ENCODE measurements at regions not wholly inside any gene's neighbourhood (a gene's known extent, or its start where the extent isn't known, plus 50 kb on each side); places are given as distances from the start of the nearest gene placed in this dataset.
A peak's percentile ranks its signal among the peaks of the same experiment; 100 is the strongest.
"Not testable (repeated sequence)": the region's sequence is repeated elsewhere in the genome, so short reads cannot be mapped to it uniquely, and the experiment has no call there.

DNA sequence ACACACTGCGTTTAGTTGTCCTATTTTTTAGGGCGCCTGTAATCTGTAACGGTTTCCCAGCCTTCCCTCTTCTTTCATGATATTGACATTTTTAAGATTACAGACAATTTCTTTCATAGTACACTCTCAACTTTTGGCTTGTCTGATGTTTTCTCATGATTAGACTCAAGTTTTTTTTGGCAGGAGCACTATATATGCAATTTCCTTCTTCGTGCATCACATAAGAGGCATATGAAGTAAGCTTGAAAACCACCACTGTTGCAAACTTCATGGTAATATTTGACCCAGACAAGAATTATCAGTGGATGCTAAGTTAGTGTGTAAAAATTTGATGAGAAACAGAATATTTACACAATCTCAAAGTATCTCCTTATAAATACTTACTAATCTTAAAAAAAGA lies 119.2 kb upstream of the CMC1 start:
- intact Hi-C loops (cut with DNase I) = no loop called here
- peak; percentile 28 for ATAC-seq
- DNase-seq (ENCODE audit: missing footprints) = no peak

DNA sequence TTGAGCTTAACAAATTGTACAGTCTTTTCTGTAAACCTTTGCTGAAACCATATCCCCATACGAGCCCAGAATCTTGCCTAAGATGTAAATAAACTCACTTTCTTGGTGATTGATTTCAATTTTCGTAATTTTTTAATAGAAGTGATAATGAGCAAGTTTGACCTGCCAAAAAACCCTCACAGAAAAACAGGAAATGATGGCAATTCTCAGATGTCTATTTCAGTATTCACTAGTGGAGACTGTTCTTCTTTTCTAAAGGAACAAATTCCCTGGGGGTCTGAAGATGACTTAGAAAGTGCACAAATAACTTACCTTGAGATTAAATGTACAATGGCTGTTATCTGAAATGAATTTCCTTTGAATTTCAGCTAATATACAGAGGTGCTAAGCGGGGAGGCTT lies 116.5 kb upstream of the CMC1 start:
- no peak for DNase-seq (ENCODE audit: missing footprints)
- intact Hi-C loops (cut with DNase I) = no loop called here
- no peak for ATAC-seq

DNA sequence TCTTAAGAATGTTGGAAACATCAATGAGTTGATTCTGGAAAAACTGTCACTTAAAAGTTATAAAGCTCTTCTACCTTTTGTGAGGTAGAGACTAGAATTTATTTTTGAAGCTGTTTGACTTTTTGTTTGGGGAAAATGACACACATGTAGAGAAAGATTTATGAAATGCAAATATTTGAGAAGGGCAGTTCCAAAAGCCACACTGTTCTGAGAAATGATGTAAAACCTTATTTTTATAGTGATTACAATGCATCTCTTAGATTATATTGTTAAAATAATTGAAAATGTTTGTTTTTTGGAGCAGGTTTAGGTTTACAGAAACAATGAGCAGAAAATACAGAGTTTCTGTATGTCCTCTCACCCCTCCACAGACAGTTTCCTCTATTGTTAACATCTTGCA lies 116.1 kb upstream of the CMC1 start:
- DNase-seq (ENCODE audit: missing footprints) (no peak), ATAC-seq (no peak)
- intact Hi-C loops (cut with DNase I) = no loop called here

DNA sequence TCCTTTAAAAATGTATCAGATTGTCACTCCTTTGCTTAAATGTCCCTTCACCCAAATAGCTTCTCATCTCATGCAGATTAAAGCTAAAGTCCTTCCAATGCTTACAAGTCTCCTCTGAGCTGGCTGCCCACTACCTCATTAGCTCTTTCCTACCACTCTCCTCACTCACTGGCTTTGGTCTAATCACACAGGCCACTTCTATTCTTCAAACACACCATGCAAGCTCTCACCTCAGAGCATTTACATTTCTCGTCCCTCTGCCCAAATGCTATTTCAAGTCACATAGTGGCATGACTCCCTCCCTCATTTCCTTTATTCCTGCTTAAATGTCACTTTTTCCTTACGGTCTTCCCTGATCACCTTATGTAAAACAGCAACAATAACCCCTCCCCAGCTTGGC lies 110.6 kb upstream of the CMC1 start:
- DNase-seq (ENCODE audit: missing footprints) (no peak), ATAC-seq (no peak)
- intact Hi-C loops (cut with DNase I) = no loop called here

DNA sequence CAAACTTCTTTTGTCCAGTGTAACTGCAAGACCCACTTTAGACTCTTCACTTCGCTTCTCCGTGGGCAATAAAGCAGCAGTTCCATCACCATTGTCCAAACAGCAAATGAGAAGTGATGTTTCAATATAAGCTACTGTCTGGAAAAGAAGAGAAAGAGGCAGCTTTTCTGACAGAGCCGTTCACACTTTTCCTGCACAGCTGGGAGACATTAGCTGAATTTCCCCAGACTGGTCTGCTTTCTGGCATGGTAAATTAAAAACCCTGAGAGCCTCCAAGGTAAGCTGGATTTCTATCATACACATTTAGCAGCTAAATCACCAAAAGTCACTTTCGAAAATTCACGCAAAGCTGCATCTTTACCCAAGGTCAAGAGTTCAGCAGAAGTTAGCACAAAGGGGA lies 108.5 kb upstream of the CMC1 start:
- no peak for ATAC-seq
- no peak for DNase-seq (ENCODE audit: missing footprints)
- intact Hi-C loops (cut with DNase I) = no loop called here

DNA sequence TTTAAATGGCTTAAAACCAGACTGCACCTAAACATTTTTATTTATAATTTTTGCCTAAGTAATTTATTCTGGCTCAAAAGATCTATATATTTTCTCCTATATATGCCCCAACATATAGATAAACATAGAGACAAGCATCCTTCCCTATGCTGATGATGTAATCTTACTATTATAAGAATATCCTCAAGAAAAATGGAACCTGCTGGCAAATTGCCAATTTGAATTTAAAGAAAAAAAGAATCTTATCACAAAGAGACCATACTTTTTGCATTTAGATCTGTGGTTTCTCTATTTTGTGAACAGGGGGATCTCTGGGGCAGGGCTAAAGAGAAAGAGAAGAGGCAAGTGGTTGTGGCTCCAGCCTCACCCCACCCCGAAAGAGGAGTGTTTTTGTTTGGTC lies 107.2 kb upstream of the CMC1 start:
- ATAC-seq (no peak), DNase-seq (ENCODE audit: missing footprints) (no peak)
- intact Hi-C loops (cut with DNase I) = no loop called here

DNA sequence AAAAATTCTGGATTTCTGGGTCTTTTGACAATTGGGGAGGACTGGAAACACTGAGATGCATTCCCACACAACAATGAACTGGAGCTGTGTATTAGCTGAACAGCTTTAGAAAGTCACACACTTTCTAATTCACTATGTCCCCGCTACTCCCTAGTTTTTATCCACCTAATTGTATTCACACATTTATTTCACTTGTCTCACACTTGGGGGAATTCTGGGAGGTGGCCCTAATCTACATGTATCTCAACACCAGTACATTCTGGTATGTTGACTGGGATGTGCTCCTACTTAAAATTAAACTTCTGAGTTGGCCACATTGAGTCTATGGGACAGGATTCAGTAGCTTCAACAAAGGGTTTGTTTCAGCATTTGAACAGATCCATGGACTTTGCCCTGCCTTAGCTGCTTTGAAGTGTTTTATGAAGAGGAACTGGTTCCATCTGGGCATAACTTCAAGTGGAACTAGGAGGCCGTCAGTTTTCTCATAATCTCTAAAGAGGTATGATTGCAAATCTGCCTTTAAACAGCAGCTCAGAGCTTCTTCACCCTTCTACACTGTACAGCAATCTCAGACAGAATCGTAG lies 106.5 kb upstream of the CMC1 start:
- intact Hi-C loops (cut with DNase I) = no loop called here
- ATAC-seq (no peak), DNase-seq (ENCODE audit: missing footprints) (no peak)

DNA sequence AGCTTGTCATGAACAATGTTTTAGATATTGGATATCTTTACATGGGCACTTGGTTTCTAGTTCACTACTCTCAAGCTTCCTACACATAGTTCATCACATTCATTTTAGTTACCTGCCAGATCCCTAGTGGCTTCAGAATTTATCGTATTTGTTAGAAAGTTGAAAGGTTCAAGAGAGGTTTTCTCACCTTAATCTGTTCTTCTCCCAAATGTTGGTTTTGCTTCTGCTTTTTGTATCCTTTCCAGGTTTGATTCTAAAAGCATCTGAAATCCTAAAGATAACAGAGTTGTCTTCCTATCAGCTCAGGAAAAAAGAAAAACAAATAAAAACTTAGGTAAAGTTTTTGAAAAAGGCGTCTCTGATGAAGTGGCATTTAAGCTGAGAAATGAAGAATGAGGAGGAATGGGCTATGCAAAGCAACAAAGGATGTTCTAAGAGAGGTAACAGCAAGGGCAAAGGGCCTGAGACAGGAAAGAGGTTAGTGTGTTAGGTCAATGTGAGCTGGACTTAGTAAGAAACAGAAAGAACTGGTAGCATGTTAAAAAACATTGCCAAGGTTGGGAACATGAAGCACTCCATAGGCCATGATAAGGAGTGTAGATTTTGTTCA lies 104.7 kb upstream of the CMC1 start:
- DNase-seq (ENCODE audit: missing footprints) (no peak), ATAC-seq (no peak)
- intact Hi-C loops (cut with DNase I) = no loop called here

DNA sequence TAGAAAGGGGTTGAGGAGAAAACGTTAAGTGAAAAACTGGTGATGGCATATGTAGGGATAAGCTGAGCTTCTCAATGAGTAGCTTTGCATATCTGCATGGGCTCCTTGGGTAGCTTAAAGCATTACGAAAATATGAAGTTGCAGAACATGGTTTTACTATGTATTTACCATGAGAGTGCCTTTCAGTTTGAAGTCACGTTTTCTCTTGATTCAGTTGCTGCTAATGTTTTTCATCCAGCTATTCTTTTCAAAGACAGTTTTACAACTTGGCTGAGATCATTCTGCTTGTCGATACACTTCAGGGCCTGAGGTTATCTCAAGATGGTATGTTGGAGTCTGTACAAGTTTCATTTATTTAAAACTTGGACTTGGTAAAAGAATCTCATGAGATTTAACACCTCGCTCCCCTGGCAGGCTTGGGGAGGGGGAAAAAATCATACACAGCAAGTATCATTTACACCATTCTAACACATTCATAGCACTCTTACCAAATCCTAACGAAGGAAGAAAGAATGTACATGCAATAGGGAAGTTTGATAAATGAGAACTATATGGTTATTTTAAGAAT lies 103.3 kb upstream of the CMC1 start:
- no peak for ATAC-seq
- DNase-seq (ENCODE audit: missing footprints) = no peak
- intact Hi-C loops (cut with DNase I) = no loop called here

DNA sequence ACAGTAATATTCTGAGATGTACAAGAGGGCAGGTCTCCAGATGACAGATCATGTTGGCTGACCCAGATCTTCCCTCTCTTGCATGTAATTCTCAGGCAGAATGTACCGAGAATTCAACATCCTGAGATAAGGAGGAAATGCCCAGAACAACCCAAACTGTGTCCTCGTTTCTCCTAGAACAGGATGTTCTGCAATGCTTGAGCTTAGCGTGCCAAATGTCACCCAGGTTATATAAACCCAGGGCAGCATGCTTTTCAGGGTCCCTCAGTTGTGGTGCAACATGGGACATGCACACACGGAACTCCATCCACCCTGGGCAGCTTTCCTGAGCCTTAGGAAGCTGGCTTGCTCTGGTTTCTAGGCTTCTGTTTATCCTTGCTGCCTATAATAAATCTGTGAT lies 102.1 kb upstream of the CMC1 start:
- intact Hi-C loops (cut with DNase I) = no loop called here
- peak; percentile 93 for ATAC-seq
- peak; percentile 53 for DNase-seq (ENCODE audit: missing footprints)

DNA sequence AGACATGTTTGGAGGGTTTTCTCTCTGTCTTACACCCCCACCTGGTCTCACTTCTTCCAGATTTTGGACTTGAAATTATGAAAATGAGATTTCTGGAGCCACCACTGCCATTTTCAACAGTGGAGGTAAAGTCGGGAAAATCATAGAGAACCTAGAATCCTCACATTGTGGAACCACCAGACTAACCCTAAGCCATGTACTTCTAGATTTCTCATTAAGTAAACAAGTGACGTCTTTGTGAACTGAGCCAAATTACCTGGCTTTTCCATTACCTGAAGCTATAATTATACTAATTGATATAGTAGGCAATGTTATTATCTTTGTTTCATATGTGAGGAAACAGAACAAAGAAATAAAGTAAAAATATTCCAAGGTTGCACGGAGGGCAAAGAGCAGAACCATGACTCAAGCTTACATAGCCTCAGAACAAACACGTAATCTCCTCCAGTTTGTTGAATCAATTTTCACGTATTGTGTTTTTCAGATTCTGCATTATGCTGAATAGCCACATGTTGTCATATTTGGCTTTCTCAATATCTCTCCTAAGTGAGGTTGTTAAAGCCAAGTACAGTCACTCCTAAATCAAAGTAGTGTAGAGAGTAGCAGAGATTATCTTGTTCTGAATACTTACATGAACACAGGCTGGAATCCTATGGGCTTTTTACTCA lies 101.3 kb upstream of the CMC1 start:
- intact Hi-C loops (cut with DNase I) = no loop called here
- ATAC-seq (peak; percentile 68), DNase-seq (ENCODE audit: missing footprints) (no peak)

DNA sequence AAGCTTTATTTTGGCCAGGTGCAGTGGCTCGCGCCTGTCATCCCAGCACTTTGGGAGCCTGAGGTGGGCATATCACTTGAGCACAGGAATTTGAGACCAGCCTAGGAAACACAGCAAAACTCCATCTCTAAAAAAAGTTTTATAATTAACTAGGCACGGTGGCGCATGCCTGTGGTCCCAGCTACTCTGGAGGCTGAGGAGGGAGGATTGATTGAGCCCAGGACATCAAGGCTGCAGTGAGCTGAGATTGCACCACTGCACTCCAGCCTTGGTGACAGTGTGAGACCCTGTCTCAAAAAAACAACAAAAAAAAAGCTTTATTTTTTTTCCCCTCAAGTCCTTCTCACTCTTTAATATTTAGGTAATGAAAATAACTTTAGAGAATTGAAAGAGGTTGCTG lies 100.8 kb upstream of the CMC1 start:
- ATAC-seq = no peak
- intact Hi-C loops (cut with DNase I) = no loop called here
- no peak for DNase-seq (ENCODE audit: missing footprints)

DNA sequence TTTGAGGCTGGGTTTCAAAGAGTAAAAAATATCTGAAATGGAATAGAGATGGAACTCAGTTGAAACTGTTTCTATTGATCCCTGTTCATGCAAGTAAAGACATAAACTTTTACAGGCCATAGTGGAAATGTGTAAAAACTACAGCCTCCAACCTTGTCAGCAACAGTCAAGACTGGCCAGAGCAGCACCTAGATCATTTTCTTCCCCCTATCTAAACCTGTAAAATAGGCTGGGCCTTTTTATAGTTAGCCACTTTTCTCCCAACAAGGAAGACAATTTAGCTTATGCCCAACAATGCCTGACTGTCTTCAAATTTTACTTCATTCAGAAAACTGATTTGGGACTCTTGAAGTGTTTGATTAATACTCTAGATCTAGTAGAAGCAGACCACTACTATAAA lies 91.5 kb upstream of the CMC1 start:
- intact Hi-C loops (cut with DNase I) = no loop called here
- ATAC-seq (no peak), DNase-seq (ENCODE audit: missing footprints) (no peak)

DNA sequence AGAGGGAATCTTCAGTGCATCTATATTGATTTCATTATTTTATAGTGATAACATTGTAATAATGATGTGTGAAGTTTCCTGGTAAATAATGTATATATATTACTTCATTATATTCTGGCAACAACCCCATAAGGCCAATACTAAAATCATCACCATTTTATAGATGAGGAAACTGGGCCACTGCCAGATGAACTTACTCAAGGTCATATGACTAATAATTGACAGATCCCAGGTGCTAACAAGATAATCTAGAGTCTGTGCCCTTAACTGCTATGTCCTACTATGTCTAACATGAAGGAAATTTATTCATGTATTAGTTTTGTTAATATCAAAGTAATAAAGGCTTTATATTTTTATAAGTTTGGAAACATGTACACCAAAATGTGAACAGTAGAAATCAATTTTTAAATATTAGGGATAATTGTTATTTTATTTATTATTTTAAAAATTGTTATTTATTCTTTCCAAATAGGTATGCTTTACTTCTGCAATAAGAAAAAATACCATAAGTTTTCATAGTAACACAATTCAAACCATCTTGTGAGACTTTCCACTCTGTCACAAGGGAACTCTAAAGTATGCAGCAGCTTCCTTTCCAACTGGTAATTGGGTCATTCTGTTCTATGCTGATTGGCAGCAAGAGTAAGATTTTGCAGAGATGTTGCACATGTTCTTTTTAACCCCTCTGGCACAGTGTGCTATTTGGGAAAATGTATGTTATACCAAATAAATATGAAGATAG lies 90.8 kb upstream of the CMC1 start:
- intact Hi-C loops (cut with DNase I) = no loop called here
- DNase-seq (ENCODE audit: missing footprints) (no peak), ATAC-seq (peak; percentile 93)

DNA sequence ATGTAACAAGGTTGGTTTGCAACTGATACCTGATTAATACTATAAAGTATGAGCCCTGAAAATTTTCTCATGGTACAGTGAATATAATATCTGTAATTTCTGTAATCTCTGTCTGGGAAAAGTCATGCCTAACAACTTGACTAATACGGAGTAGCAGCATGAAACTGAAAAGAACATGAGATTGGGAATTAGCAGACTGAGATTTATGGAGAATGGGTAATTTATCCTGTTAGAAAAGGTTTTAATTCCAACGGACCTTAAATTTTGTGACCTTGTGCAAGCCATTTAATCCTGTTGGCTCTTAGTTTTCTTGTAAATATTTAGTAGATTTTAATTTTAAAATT lies 90.2 kb upstream of the CMC1 start:
- intact Hi-C loops (cut with DNase I) = no loop called here
- DNase-seq (ENCODE audit: missing footprints) (no peak), ATAC-seq (peak; percentile 54)

DNA sequence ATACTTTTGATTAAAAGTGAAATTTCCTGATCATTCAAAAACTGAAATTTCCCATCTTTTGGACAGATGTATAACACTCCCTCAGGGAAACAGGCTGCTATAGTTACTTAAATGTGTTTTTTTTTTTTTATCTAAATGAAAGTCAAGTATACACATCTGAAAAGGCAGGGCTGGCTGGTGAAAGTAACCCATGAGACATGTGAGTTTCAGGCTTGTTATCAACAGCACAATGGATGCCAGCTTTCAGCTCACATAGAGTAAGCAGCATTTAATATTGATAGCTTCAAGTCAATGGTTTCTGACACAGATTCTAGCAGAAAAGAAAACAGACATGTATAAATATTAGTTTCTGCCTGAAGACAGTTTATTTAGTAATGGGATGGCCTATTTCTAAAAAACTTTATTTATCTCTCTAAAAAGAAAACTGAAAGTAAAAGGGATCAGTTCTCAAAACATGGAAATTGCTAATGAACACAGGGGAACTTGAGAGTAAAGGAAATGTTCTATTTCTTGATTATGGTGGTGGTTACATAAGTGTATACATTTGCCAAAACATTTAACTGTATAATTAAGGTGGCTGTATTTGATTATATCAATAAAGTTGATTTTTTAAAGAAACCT lies 89.7 kb upstream of the CMC1 start:
- intact Hi-C loops (cut with DNase I) = no loop called here
- peak; percentile 59 for ATAC-seq
- DNase-seq (ENCODE audit: missing footprints) = no peak

DNA sequence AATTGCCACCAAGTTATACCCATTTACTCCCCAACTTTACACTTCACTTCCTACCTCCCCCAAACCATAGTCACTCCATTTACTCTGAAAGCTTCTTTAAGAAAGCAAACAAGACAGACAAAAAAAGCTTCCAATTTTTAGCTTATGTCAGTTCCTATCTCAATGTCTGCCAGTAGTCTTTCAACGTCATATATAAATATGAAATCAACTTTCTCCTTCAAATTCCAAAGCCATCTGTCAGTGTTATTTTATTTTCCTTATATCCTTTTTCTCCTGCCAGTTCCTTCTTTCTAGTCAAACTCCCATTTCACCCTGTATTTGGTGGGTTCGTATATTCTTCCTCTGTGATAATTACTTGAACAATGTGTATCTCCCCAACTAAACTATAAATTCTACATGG lies 85.8 kb upstream of the CMC1 start:
- ATAC-seq (no peak), DNase-seq (ENCODE audit: missing footprints) (no peak)
- intact Hi-C loops (cut with DNase I) = no loop called here

DNA sequence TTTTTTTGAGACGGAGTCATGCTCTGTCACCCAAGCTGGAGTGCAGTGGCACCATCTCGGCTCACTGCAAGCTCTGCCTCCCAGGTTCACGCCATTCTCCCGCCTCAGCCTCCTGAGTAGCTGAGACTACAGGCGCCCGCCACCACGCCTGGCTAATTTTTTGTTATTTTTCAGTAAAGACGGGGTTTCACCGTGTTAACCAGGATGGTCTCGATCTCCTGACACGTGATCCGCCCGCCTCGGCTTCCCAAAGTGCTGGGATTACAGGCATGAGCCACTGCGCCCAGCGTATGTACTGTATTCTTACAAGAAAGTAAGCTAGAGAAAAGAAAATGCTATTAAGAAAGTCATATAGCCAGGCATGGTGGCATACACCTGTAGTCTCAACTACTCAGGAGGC lies 84.8 kb upstream of the CMC1 start:
- intact Hi-C loops (cut with DNase I); DNase-seq (ENCODE audit: missing footprints); ATAC-seq: not testable (repeated sequence)

DNA sequence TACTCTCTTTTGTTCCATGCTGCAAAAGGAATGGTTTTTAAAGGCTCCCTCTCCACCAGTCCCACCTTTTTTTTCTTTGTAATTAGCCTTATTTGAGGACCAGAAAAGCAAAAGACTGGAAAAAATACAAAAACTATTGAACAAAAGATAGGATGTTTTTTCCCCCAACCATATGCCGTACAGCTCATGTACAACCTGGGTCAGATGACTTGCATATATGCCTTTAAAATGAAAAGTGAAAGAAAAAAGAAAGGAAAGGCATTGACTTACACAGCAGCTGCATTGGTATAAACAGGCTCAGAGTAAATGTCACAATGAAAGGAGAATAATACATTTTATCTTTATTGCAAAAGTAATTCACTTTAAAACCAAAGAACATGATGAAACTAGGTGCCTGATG lies 69.5 kb upstream of the CMC1 start:
- intact Hi-C loops (cut with DNase I) = no loop called here
- ATAC-seq = no peak

DNA sequence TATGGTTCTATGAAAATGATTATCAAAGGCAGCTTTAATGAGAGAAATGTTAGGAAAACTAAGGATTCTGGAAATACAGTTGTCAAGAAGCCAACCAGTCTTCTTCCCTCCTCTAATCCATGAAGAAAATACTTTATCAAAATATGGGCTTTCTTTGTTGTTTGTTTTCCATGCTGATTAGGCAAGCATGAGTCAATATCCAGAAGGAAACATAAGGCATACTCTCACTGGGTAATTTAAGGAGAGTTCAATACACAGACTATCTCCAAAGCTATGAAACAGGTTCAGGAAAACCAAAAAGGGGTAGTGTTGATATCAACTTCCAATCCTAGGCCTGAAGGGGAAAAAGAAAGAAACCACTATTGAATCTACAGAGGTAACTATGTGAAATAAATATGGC lies 68.7 kb upstream of the CMC1 start:
- ATAC-seq = no peak
- no peak for DNase-seq (ENCODE audit: missing footprints)
- intact Hi-C loops (cut with DNase I) = no loop called here

More for the DNA sequence above, 69.5 kb upstream of the CMC1 start:
- no peak for DNase-seq (ENCODE audit: missing footprints)
